GM13976 (cell line): ENCODE measurements at regions not wholly inside any gene's neighbourhood (a gene's known extent, or its start where the extent isn't known, plus 50 kb on each side); places are given as distances from the start of the nearest gene placed in this dataset.

Experiments
- DNase-seq: peaks from one replicate; pipeline ENCODE4 v3.0.0; 2012; ENCODE audit warnings: low spot score
- CTCF ChIP-seq: IDR thresholded peaks from 2 replicates; pipeline ENCODE4 v1.5.1; 2012; ENCODE audit warnings: borderline replicate concordance, mild to moderate bottlenecking; ENCODE audit not compliant: insufficient read depth; ENCODE audit errors: extremely low read depth, missing control alignments, control extremely low read depth
- in situ Hi-C: fragments of 300-500 bp; cut with MboI; formaldehyde crosslinking; loops from one replicate; pipeline ENCODE4 v1.12.0; 2022; ENCODE audit warnings: low sequenced_read_pairs, mixed read lengths, inconsistent platforms; ENCODE audit not compliant: unreplicated experiment

DNA sequence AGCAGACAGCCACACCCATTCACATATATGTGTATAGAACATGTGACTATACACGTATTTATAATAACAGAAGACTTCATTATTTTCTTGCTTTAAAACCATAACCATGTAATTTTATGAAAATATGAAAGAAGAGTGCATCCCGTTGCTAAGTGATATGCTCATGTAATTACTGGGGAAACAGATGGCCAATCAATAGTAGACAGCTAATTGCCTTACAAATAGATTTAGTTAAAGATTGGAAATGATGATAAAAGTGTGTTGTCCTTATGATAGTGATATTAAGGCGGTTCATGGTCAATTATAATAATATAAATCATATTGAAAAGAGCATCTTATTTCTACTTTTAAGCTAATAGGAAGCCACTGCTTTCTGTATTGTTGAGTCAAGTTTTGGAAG lies 95.9 kb downstream of the RFC3 start:
- in situ Hi-C loops: no loop called here
- no peak for DNase-seq
- TF ChIP-seq CTCF: no peak

DNA sequence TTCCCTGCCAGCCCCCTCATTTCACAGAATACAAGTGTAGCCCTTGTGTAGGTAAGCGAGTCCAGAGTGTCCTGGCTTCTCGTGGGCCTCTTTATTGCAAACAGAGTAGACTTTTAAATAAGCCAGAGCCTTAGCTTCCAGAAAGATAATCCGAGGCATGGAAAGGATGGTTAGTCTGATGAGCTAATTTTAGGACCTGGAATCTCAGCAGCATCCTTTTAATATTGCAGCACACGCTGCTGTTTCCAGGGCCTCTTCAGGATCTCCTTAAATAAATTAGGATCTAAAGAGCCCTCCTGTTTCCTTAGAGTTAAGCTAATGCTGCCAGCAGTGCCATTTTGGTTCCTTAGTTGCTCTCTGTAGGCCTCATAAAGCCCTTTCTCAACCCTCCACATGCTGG lies 99.2 kb downstream of the RFC3 start:
- no peak for DNase-seq

GRCh38 chr13:33918199-33918932 lies 100.4 kb downstream of the RFC3 start:
- no peak for TF ChIP-seq CTCF
- no peak for DNase-seq
- in situ Hi-C loops: no loop called here

More for the DNA sequence above, 99.2 kb downstream of the RFC3 start:
- in situ Hi-C loops: no loop called here
- no peak for TF ChIP-seq CTCF

DNA sequence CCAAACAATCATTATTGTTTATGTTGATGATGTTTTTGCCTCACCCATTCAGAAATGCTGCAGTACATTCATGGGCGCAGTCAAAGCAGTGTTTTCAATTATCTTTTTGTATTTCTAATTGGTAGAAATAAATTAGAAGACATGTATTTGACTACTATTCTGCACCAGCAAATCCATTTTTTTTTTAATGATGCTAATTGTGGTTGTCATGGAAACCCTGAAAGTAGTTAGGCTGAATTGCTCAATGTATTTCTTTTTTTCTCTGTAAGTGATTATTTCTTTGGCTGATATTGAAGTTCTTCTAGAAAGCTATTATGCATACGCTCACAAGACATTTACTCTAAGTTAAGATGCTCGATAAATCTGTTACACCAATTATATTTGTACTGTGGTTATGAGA lies 101.2 kb downstream of the RFC3 start:
- TF ChIP-seq CTCF: no peak
- no peak for DNase-seq
- in situ Hi-C loops: no loop called here

- no peak for TF ChIP-seq CTCF
- in situ Hi-C loops: loop anchor here (25.0 kb wide), 1 partner anchor 1237 kb away; no protein-coding TSS in a partner anchor
- DNase-seq: no peak
Observed at GRCh38 chr13:33925563-33925962, 107.6 kb downstream of the RFC3 start.

GRCh38 chr13:33927315-33927714 lies 109.4 kb downstream of the RFC3 start:
- in situ Hi-C loops: loop anchor here (25.0 kb wide), 1 partner anchor 1235 kb away; no protein-coding TSS in a partner anchor
- no peak for TF ChIP-seq CTCF
- DNase-seq: no peak
